Glomerular visceral epithelial cell (primary cell): ENCODE measurements at regions not wholly inside any gene's neighbourhood (a gene's known extent, or its start where the extent isn't known, plus 50 kb on each side); places are given as distances from the start of the nearest gene placed in this dataset.
A peak's percentile ranks its signal among the peaks of the same experiment; 100 is the strongest.

Experiments used
- DNase-seq: peaks from one replicate; pipeline ENCODE4 v3.0.0-alpha.2; 2016; ENCODE audit errors: extremely low spot score

GRCh38 chr3:178244733-178245709 is 291.2 kb upstream of the KCNMB2 start:
- no peak for DNase-seq

- DNase-seq = no peak
These were observed 290.2 kb upstream of the KCNMB2 start for GRCh38 chr3:178246004-178246403.

- no peak for DNase-seq
These were observed 280.9 kb upstream of the KCNMB2 start for GRCh38 chr3:178255315-178255714.

GRCh38 chr3:178257491-178257890 is 278.7 kb upstream of the KCNMB2 start:
- no peak for DNase-seq

GRCh38 chr3:178258121-178258520 is 278.1 kb upstream of the KCNMB2 start:
- no peak for DNase-seq

GRCh38 chr3:178259703-178260102 is 276.5 kb upstream of the KCNMB2 start:
- DNase-seq = no peak

- DNase-seq = no peak
These were observed 275.2 kb upstream of the KCNMB2 start for GRCh38 chr3:178260887-178261565.

GRCh38 chr3:178263236-178263916 is 272.9 kb upstream of the KCNMB2 start:
- no peak for DNase-seq

- DNase-seq = no peak
These were observed 268.9 kb upstream of the KCNMB2 start for GRCh38 chr3:178267158-178267844.

GRCh38 chr3:178270838-178271237 is 265.4 kb upstream of the KCNMB2 start:
- DNase-seq = no peak

- DNase-seq = no peak
These were observed 264.4 kb upstream of the KCNMB2 start for GRCh38 chr3:178271740-178272387.

- no peak for DNase-seq
These were observed 263.4 kb upstream of the KCNMB2 start for GRCh38 chr3:178272841-178273240.

- DNase-seq = no peak
These were observed 261.5 kb upstream of the KCNMB2 start for GRCh38 chr3:178274711-178275110.

GRCh38 chr3:178275311-178275710 is 260.9 kb upstream of the KCNMB2 start:
- no peak for DNase-seq

- no peak for DNase-seq
These were observed 260.4 kb upstream of the KCNMB2 start for GRCh38 chr3:178275793-178276192.

- no peak for DNase-seq
These were observed 258.6 kb upstream of the KCNMB2 start for GRCh38 chr3:178277605-178278004.

GRCh38 chr3:178283561-178283960 is 252.7 kb upstream of the KCNMB2 start:
- DNase-seq = no peak

- peak; percentile 21 for DNase-seq
These were observed 252.1 kb upstream of the KCNMB2 start for GRCh38 chr3:178284181-178284580.

- no peak for DNase-seq
These were observed 248.2 kb upstream of the KCNMB2 start for GRCh38 chr3:178288074-178288473.

GRCh38 chr3:178289544-178290160 is 246.6 kb upstream of the KCNMB2 start:
- DNase-seq = no peak
